HG02852 (cell line): ENCODE measurements at regions not wholly inside any gene's neighbourhood (a gene's known extent, or its start where the extent isn't known, plus 50 kb on each side); places are given as distances from the start of the nearest gene placed in this dataset.
A peak's percentile ranks its signal among the peaks of the same experiment; 100 is the strongest.

ENCODE experiments used
- ATAC-seq: cut with Tn5 transposase; IDR thresholded peaks from one replicate; pipeline ENCODE4 v1.9.1; 2021; ENCODE audit warnings: mild to moderate bottlenecking, moderate library complexity; ENCODE audit not compliant: unreplicated experiment

DNA sequence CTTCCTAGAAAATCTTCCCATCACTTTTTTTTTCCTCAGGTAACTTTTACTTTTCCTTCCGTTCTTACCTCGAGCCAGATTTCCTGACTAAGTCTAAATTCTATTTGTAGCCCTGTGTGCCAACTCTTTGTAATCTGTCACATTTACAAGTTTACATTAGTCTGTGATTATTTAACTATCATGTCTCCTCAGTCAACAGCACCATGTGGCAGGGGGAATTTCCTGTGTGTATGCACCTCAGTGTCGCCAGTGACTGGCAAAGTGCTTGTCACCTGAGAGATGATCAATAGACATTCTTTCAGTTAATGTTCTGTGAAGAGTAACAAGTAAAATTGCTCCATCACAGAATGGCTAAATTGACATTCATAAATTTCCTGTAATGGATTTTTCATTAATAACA is 468.5 kb downstream of the PDGFC start:
- ATAC-seq = no peak

DNA sequence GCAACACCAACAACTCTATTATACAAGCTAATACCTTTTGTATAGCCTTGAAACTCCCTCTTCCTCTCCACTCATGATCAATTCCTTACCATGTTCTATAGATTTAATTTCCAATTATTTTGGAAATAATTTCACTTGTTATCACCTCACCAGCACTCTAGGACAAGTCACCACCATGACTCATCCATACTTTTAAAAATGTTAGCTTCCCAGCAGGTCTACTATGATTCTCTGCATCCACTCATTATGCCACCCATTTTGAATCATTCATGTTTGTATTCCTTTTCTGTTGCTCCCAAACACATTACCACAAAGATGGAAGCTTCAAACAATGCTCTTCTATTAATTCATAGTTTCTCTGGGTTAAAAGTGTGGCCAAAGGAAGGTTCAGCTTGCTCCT is 469.6 kb downstream of the PDGFC start:
- ATAC-seq = no peak

DNA sequence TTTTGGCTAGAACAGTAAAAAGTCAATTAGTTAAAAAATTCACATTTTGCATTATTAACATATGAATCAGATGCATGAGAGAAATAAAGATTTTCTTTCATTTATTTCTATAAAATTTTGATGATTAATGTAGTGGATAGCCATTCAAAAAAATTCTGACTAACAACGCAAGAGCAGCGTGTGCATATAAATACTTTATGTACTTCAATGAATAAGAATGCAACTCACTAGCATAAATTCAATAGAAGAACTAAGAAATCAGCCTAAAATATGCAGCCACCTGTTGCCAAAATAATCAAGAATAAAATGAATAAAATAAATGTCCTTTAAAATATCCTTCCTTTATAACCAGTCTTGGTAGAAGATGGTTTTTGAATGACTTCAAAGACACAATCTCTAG is 471.9 kb downstream of the PDGFC start:
- ATAC-seq = no peak

DNA sequence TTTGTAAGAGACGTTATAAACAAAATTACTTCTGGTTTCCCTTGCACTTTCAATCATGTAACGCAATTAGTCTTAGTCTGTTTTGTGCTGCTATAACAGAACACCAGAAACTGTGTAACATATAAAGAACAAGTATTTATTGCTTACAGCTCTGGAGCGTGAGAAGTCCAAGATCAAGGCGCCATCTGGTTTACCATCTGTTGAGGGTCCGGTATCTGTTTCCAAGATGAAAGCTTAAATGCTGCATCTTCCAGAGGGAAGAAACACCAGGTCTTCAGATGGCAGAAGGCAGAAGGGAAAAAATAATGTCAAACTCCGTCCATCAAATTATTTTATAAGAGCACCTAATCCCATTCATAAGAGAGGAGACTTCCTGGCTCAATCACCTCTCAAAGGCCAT is 474.1 kb downstream of the PDGFC start:
- ATAC-seq = no peak

DNA sequence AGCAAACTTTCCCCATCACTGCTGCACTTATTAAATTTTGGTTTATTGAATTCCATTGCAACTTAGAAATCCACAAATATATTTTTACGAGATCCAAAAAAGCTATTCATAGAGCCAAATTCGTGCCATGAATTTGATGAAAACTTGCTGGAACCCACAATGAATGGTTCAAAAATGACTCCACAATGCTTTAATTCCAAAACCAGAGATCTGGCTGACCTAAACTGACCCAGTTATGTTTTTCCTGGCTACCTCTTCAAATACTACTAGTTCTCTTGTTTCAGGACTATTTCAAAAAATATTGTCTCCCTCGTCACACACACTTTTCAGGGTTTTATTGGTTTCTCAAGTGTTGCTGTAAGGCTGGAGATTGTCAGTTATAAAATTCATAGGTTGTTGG is 474.8 kb downstream of the PDGFC start:
- no peak for ATAC-seq

DNA sequence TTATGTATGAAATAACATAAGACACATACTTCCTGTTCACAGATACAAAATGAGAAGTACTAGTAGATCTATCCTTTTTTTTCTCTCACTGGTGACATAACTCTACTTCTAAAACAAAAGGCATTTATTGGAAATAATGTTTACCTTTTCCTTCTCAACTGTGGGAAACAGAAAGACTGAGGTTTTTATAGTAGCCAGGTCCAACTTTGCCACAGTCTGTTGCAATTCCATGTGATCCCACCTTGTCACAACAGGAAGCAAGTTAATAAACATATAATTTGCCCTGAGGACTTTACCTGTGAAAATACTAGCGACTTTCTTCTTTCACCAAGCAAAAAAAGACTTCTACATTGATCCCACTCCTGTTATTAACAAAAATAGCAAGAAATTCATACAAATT is 475.8 kb downstream of the PDGFC start:
- no peak for ATAC-seq

DNA sequence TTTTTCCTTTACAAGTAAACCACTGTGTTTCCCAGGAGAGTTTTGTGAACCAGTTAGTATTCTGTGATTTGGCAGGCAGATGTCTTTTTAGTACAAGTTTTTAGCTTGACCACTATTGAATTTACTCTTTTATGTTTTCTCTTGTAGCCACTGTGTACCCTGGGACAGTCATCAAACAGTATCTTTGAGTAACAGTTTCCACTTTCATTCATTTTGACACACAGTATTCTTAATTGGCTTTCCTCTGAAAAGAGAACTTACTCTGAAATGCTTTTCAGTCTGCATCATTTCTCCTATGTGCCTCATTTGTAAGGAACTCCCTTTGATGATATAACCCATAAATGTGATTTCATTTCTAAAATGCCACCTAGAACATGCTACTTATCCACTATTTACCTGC is 476.5 kb downstream of the PDGFC start:
- no peak for ATAC-seq

DNA sequence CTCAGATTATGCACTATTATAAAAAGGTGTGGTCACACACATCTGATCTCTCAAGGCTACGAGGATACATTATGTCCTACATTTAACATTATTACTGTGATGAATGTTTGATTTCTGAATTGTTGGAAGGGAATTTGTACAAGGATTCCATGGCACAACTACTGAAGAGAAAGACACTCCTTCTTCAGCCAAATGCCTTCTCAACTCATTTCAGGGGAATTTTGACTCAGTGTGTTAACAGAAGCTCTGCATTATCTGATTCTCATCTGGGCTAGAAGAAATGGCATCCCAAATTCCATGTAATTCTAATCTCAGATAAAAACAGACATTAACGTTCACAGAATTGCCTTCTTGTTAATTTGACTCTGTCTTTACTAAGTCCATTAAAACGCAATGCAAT is 477.7 kb downstream of the PDGFC start:
- ATAC-seq = no peak

DNA sequence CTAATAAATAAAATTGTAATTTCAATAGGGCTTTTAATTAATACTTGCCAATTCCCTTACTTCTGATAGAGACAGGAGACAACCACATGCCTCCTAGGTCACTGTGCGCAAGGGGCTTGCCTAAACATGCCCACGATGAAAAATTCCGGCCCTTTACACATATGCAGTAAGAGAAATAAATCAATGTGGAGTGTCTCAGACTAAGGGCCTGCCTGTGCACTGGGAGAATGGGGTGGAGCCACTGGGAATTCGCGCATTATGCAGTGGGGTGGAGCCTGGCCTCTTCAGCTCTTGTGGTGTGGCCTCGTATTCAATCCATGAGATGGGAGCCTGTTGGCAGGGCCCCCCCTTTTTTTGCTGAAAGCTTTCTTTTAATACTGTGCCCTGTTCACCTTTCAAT is 484.5 kb downstream of the PDGFC start:
- ATAC-seq = no peak

DNA sequence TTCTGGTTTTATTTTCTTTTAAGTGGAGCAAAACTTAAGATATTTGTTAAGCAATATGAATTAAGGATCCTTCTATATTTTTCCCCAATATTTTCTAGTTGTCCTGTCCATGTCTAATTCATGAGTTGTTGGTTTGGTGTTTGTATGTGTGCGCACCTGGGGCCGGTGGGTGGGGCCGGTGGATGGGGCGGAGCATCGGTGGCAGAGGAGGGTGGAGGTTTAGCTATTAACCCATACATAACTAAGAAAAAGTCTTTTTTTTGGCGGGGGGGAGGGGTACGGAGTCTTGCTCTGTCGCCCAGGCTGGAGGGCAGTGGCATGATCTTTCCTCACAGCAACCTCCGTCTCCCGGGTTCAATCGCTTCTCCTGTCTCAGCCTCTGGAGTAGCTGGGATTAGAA is 489.8 kb downstream of the PDGFC start:
- no peak for ATAC-seq

DNA sequence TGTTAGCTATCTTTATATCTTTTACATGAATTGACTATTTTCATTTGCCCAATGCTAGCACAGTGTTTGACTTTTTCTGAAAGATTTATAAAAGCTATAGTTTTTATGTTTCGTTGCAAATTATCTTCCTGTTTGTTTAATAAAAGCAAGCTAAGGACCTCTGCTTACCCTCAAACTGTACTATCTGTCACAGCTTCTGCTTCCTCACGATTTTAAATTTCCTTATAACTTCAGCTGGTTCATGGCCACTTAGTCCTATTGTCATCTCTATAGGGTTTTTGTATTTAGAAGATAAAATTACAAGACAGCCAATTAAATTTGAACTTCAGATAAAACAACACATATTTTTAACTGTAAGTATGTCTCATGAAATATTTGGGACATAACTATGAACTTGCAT is 494.0 kb downstream of the PDGFC start:
- no peak for ATAC-seq

DNA sequence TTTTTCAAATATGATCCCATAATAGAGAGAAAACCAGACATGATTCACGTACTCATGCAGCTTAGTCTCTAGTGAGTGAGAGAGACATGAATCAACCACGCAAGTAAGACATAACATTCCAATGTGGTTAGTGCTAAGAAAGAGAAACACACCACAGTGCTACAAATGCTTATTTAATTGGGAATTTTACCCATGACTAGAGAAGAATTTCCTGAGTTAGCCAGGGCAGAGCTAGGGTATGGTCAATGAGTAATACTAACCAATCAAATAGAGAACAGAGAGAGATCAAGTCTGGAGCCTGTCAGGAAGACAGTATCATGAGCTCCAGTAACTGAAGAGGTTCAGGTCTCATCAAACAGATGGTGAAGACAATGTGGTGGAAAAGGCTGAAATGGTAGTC is 495.2 kb downstream of the PDGFC start:
- ATAC-seq = no peak

DNA sequence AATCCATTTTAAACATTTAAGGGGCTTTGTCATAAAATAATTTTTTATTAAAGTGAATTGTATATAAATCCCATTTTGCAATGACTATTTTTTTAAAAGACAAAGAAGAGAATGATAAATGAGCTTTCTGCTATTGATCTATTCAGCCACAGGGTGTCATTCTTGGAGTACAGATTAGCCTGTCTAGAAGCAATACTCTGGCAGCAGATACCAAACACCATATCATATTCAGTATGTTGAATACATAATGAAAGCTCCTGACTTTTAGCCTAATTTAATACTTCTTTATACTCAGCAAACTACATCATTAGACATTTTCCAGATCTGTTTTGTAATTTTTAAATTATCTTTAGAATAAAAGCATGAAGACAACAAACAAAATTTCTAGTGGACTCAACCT is 496.3 kb downstream of the PDGFC start:
- no peak for ATAC-seq

DNA sequence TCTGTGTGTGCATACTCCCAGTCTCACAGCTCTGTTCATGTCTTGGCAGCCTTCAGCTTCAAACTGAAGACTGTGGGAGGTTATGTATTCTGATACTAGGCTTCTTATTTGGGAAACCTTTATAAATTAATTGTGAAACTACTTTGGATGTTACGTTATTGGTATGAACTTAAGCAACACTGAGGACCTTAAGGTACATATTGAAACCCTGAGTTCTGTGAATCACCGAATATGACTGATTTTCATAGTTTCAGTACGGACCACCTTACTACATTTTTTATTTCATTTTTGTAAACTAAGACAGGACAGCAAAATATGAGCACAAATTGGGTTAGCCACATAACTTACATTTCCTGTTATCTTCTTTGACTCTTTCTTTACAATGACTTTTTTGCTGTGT is 498.4 kb downstream of the PDGFC start:
- ATAC-seq = peak; percentile 52

DNA sequence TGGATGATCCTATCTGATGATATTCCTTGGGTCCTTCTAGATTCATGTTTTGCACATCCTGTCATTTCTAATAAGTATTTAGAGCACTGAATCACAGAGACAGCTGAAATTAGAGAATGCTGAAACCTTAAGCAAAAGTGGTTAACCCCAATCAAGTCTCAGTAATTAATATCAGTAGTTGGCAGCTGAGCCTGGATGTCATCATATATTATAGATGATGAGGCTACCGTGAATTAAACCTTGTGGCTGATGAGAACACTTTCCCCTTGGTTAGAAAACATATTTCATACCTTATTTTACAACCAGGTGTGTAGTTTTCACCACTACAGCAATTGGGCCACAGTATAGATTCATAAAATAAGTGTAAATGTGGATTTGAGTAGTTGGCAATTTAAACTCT is 499.0 kb downstream of the PDGFC start:
- ATAC-seq = no peak

DNA sequence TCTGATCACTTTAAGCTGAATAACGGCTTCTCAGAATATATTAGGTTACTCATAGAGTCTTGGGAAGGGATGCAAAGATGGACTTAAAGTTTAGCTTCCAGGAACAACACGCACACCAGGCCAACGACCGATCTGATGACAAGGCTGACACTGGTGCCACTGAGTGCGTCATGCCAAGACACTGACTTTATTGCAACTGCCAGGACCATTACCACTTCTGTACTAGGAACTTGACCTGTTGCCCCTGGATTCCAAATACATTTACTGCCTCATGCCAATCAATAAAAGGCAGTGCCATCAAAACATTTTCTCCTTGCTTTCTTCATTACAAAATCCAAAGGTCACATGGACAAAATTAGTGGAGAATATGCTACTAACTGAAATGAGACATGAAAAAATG is 505.9 kb upstream of the CTSO start:
- no peak for ATAC-seq

DNA sequence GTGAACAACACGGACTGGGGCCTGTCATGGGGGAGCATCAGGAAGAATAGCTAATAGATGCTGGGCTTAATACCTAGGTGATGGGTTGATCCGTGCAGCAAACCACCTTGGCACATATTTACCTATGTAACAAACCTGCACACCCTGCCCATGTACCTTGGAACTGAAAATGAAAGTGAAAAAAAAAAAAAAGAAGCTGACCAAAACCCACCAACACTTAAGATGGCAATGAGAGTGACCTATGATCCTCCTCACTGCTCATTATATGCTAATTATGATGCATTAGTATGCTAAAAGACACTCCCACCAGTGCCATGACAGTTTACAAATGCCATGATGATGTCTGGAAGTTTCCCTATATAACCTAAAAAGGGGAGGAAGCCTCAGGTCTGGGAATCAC is 503.2 kb upstream of the CTSO start:
- ATAC-seq = no peak

DNA sequence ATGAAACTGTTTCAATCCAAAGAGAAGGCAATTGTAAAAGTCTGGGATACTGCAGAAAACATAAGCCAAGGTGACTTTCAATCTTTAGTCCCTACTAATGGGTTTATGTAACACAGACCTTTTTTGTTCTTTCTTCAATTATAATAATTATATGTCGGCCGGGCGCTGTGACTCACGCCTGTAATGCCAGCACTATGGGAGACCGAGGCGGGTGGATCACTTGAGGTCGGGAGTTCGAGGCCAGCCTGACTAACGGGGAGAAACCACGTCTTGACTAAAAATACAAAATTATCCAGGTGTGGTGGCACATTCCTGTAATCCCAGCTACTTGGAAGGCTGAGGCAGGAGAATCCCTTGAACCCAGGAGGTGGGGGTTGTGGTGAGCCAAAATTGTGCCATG is 489.8 kb upstream of the CTSO start:
- no peak for ATAC-seq

DNA sequence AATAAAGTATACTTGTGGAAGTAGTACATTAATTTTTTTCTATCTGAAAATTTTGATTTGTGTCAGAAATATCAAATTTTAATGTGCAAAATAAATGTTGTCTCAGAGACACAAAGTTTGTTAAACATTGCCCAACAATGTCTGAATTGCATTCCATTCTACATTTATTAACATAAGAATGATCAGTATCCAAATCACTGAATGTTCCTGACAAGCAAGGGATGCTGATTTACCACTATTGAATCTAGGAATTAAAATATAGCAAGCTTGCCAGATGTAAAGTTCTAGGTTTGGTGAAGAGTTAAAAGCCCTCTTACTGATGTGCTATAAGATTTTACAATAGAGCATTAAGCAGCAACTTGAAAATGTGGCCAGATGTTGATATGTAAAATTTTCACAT is 489.2 kb upstream of the CTSO start:
- ATAC-seq = no peak

DNA sequence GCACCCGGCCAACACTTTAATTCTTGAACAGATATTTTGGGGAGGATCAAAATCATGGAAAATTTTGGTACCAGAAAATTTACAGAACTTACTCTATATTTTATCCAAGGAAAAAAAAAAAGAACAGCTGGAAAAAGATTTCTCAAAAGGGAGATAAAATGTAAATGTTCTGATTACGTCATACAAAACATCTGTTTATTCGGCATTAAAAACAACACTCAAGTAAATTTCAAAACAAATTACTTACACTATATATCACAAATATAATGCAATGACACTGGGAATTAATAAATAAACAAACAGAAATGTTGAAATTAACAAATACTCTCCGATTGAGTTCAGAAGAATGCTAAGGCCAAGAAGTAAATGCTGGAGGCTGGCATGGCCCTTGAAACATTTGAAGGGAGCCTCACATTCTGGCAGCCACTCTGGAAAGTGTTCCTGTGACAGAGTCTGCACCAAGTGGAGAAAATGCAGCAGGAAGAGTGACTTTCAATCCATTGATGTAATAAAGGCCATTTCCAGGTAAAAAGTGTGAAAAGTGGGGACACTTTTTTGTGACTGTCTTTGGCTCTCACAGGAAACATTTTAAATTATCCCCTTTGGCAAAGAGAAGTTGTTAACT is 486.0 kb upstream of the CTSO start:
- no peak for ATAC-seq

DNA sequence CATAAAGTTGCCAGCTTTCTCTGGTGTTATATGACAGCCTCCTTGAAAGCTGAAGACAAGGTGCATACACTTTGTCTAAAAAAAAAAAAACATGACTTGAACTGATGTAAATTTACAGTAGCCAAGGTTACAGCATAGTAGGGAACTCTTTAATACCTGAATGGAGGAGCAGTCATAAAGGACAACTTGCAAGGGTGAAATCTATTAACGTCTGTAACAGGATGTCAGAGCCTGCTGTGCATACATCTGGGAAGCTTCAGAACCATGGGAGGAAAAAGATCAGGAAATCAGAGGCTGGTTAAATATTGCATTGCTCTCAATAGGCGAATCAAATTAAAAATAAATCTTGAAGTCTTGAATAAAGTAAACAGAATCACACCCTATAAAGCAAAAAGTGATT is 484.0 kb upstream of the CTSO start:
- no peak for ATAC-seq

DNA sequence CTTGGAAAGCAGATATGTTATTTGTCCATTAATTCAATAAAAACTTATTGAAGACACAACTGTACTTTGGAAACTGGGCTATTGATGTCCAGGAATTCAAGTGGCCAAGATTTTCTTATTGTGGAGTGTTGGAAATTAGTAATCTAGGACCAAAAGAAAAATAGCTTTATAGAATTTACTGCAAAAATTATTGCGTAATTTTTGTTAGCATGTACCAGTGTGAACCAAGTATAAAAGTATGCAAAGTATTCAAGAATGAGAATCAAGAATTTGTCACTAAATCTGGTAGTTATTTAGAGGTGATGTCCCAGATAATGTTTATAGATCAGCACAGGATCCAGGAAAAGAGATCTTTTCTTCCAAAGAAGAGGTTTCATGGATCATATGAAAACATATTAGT is 468.9 kb upstream of the CTSO start:
- ATAC-seq = no peak

DNA sequence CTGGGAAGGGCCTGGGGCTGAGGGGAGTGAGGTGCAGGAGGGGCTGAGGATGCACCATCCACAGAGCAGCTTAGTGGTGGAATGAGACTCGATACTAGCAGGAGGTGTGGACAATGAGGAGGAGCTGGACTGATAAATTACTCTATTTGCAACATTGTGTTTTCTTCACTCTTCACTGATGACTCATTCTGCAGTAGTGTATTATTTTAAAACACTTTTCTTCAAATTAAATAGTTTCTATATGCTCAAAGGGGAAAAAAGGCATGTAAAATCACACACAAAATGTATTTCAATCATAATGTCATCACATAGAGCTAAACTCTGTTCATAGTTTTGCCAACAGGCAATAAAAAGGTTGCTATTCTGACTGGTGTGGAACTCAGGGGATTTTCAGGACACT is 467.0 kb upstream of the CTSO start:
- no peak for ATAC-seq
